ENCODE measurements at regions not wholly inside any gene's neighbourhood (a gene's known extent, or its start where the extent isn't known, plus 50 kb on each side); places are given as distances from the start of the nearest gene placed in this dataset.

GRCh38 chr1:57719274-57719673 is 295.4 kb upstream of the DAB1 start:
- POLR2A ChIA-PET, result no interaction called here
- no peak overlapping the region for H3K27ac Mint-ChIP-seq
- H3K36me3 Mint-ChIP-seq (ENCODE audit: low read depth), result no peaks in the 10 kb centered on the region
- no peaks in the 10 kb centered on the region for H3K4me1 Mint-ChIP-seq (ENCODE audit: low read depth)
- no peaks in the 10 kb centered on the region for H3K9me3 Mint-ChIP-seq
- TF ChIP-seq CTCF (IDR thresholded peaks at IDR 0.05), result no peak
- H3K27me3 Mint-ChIP-seq, result no peaks in the 10 kb centered on the region
- ATAC-seq (no peak), DNase-seq (no peak)
- no peak overlapping the region for H3K4me3 Mint-ChIP-seq
- intact Hi-C loops (cut with micrococcal nuclease), result no loop called here
- CTCF ChIA-PET, result no interaction called here

- no peak for DNase-seq
- no peaks in the 10 kb centered on the region for H3K27me3 Mint-ChIP-seq
- intact Hi-C loops (cut with micrococcal nuclease), result no loop called here
- H3K4me1 Mint-ChIP-seq (ENCODE audit: low read depth), result no peaks in the 10 kb centered on the region
- no peaks in the 10 kb centered on the region for H3K9me3 Mint-ChIP-seq
- H3K36me3 Mint-ChIP-seq (ENCODE audit: low read depth), result no peaks in the 10 kb centered on the region
- no peak for TF ChIP-seq CTCF (IDR thresholded peaks at IDR 0.05)
- no peak for ATAC-seq
- POLR2A ChIA-PET, result no interaction called here
- no peak overlapping the region for H3K4me3 Mint-ChIP-seq
- CTCF ChIA-PET, result no interaction called here
- no peak overlapping the region for H3K27ac Mint-ChIP-seq
Measured at GRCh38 chr1:57713501-57713900, 289.6 kb upstream of the DAB1 start.

GRCh38 chr1:57712846-57713245 is 289.0 kb upstream of the DAB1 start:
- ChIA-PET POLR2A (no interaction called here), CTCF (no interaction called here)
- no peak for DNase-seq
- Mint-ChIP-seq H3K9me3 (no peaks in the 10 kb centered on the region), H3K27me3 (no peaks in the 10 kb centered on the region), H3K27ac (no peak overlapping the region), H3K36me3 (ENCODE audit: low read depth) (no peaks in the 10 kb centered on the region), H3K4me3 (no peak overlapping the region), H3K4me1 (ENCODE audit: low read depth) (no peaks in the 10 kb centered on the region)
- no peak for TF ChIP-seq CTCF (IDR thresholded peaks at IDR 0.05)
- intact Hi-C loops (cut with micrococcal nuclease), result no loop called here
- ATAC-seq, result no peak

- no peak for TF ChIP-seq CTCF (IDR thresholded peaks at IDR 0.05)
- ATAC-seq (no peak), DNase-seq (no peak)
- POLR2A ChIA-PET, result no interaction called here
- Mint-ChIP-seq H3K27ac (no peak overlapping the region), H3K36me3 (ENCODE audit: low read depth) (no peaks in the 10 kb centered on the region), H3K27me3 (no peaks in the 10 kb centered on the region), H3K4me3 (no peak overlapping the region), H3K9me3 (no peaks in the 10 kb centered on the region), H3K4me1 (ENCODE audit: low read depth) (no peaks in the 10 kb centered on the region)
- CTCF ChIA-PET, result no interaction called here
- intact Hi-C loops (cut with micrococcal nuclease), result no loop called here
Measured at GRCh38 chr1:57711326-57711725, 287.5 kb upstream of the DAB1 start.

- ATAC-seq (no peak), DNase-seq (no peak)
- Mint-ChIP-seq H3K4me1 (ENCODE audit: low read depth) (no peaks in the 10 kb centered on the region), H3K36me3 (ENCODE audit: low read depth) (no peaks in the 10 kb centered on the region), H3K4me3 (no peak overlapping the region), H3K9me3 (no peaks in the 10 kb centered on the region), H3K27me3 (no peaks in the 10 kb centered on the region), H3K27ac (no peak overlapping the region)
- ChIA-PET CTCF (no interaction called here), POLR2A (no interaction called here)
- no peak for TF ChIP-seq CTCF (IDR thresholded peaks at IDR 0.05)
- intact Hi-C loops (cut with micrococcal nuclease), result no loop called here
Measured at GRCh38 chr1:57707631-57708030, 283.8 kb upstream of the DAB1 start.
